COR-L47 (cell line): ENCODE measurements at regions not wholly inside any gene's neighbourhood (a gene's known extent, or its start where the extent isn't known, plus 50 kb on each side); places are given as distances from the start of the nearest gene placed in this dataset.

Experiments used
- DNase-seq: peaks from one replicate; lab custom pipeline; 2025; lab: John Stamatoyannopoulos, UW

GRCh38 chr3:139870000-139870675 is 64.8 kb upstream of the CLSTN2 start:
- DNase-seq, result no peak

GRCh38 chr3:139868773-139869172 is 66.2 kb upstream of the CLSTN2 start:
- DNase-seq, result no peak

- no peak for DNase-seq
These were observed 86.3 kb upstream of the CLSTN2 start for GRCh38 chr3:139848660-139849059.

- no peak for DNase-seq
These were observed 88.3 kb upstream of the CLSTN2 start for GRCh38 chr3:139846729-139847128.

- no peak for DNase-seq
These were observed 95.3 kb upstream of the CLSTN2 start for GRCh38 chr3:139839659-139840058.

GRCh38 chr3:139839014-139839413 is 96.0 kb upstream of the CLSTN2 start:
- DNase-seq, result no peak

- no peak for DNase-seq
These were observed 96.6 kb upstream of the CLSTN2 start for GRCh38 chr3:139838269-139838957.

- DNase-seq, result no peak
These were observed 98.1 kb upstream of the CLSTN2 start for GRCh38 chr3:139836698-139837464.

GRCh38 chr3:139835830-139836683 is 98.9 kb upstream of the CLSTN2 start:
- DNase-seq, result no peak

GRCh38 chr3:139832998-139833397 is 102.0 kb upstream of the CLSTN2 start:
- no peak for DNase-seq

GRCh38 chr3:139830817-139831216 is 104.2 kb upstream of the CLSTN2 start:
- DNase-seq, result peak; percentile 6

GRCh38 chr3:139827833-139828232 is 107.2 kb upstream of the CLSTN2 start:
- no peak for DNase-seq

GRCh38 chr3:139824864-139825263 is 110.1 kb upstream of the CLSTN2 start:
- DNase-seq, result no peak

- DNase-seq, result no peak
These were observed 120.3 kb upstream of the CLSTN2 start for GRCh38 chr3:139814646-139815045.

- DNase-seq, result no peak
These were observed 123.7 kb upstream of the CLSTN2 start for GRCh38 chr3:139811331-139811730.

GRCh38 chr3:139808201-139808600 is 126.8 kb upstream of the CLSTN2 start:
- DNase-seq, result no peak

- no peak for DNase-seq
These were observed 125.5 kb upstream of the NMNAT3 start for GRCh38 chr3:139803294-139803693.

- DNase-seq, result no peak
These were observed 120.1 kb upstream of the NMNAT3 start for GRCh38 chr3:139797724-139798343.

GRCh38 chr3:139794469-139795265 is 116.9 kb upstream of the NMNAT3 start:
- no peak for DNase-seq

- no peak for DNase-seq
These were observed 115.6 kb upstream of the NMNAT3 start for GRCh38 chr3:139793408-139793807.

- no peak for DNase-seq
These were observed 102.8 kb upstream of the NMNAT3 start for GRCh38 chr3:139780593-139780992.
